ENCODE measurements at regions not wholly inside any gene's neighbourhood (a gene's known extent, or its start where the extent isn't known, plus 50 kb on each side); places are given as distances from the start of the nearest gene placed in this dataset.

DNA sequence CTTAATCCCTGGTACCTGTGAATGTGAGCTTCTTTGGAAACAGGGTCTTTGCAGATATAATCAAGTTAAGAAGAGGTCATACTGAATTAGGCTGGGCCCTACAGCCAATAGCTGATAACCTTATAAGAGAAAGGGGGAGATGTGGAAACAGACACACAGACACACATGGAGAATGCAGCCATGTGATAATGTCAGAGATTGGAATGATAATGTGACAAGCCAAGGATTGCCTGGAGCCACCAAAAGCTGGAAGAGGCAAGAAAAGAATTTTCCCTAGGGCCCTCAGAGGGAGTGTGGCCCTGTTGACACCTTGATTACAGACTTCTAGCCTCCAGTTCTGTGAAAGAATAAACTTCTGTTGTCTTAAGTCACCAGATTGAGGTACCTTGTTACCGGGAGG lies 114.5 kb upstream of the SOD1 start:
- TF ChIP-seq, protein P1, sequence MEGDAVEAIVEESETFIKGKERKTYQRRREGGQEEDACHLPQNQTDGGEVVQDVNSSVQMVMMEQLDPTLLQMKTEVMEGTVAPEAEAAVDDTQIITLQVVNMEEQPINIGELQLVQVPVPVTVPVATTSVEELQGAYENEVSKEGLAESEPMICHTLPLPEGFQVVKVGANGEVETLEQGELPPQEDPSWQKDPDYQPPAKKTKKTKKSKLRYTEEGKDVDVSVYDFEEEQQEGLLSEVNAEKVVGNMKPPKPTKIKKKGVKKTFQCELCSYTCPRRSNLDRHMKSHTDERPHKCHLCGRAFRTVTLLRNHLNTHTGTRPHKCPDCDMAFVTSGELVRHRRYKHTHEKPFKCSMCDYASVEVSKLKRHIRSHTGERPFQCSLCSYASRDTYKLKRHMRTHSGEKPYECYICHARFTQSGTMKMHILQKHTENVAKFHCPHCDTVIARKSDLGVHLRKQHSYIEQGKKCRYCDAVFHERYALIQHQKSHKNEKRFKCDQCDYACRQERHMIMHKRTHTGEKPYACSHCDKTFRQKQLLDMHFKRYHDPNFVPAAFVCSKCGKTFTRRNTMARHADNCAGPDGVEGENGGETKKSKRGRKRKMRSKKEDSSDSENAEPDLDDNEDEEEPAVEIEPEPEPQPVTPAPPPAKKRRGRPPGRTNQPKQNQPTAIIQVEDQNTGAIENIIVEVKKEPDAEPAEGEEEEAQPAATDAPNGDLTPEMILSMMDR (IDR thresholded peaks at IDR 0.05): no peak
- TF ChIP-seq POLR2A (IDR thresholded peaks at IDR 0.05): no peak
